Effector memory CD8-positive, alpha-beta T cell (primary cell): ENCODE measurements at regions not wholly inside any gene's neighbourhood (a gene's known extent, or its start where the extent isn't known, plus 50 kb on each side); places are given as distances from the start of the nearest gene placed in this dataset.

ENCODE experiments used
- ATAC-seq: fragments of 150-1000 bp; cut with Tn5 transposase; replicated peaks from 2 replicates; pipeline ENCODE4 v1.10.0; 2021; ENCODE audit warnings: mild to moderate bottlenecking, moderate library complexity
- DNase-seq, 3 experiments: peaks; one replicate each; pipeline ENCODE4 v3.0.0; 2021
- H3K27ac Mint-ChIP-seq, 2 donors: one replicate each; pipeline ENCODE4 v1.8.0; 2022; ENCODE audit warnings: mild to moderate bottlenecking in 2 of 2, mixed read lengths in 2 of 2, moderate library complexity in 2 of 2
- H3K27me3 Mint-ChIP-seq, 2 donors: one replicate each; pipeline ENCODE4 v1.8.0; 2022; ENCODE audit warnings: mixed read lengths in 2 of 2
- H3K36me3 Mint-ChIP-seq: one replicate; pipeline ENCODE4 v1.8.0; 2022; ENCODE audit warnings: mild to moderate bottlenecking, moderate library complexity, mixed read lengths; ENCODE audit not compliant: insufficient read depth
- H3K4me1 Mint-ChIP-seq, 2 donors: one replicate each; pipeline ENCODE4 v1.8.0; 2022; ENCODE audit warnings: low read depth in 2 of 2, mixed read lengths in 2 of 2
- H3K4me3 Mint-ChIP-seq, 2 donors: one replicate each; pipeline ENCODE4 v1.8.0; 2022; ENCODE audit warnings: mild to moderate bottlenecking in 2 of 2, mixed read lengths in 2 of 2, moderate library complexity in 2 of 2
- H3K9me3 Mint-ChIP-seq, 2 donors: one replicate each; pipeline ENCODE4 v1.8.0; 2022; ENCODE audit warnings: mixed read lengths in 2 of 2

GRCh38 chr13:33379608-33380007, 94.1 kb upstream of the STARD13 start:
- Mint-ChIP-seq H3K27me3 (peaks cover 6 to 19% of the 10 kb centered on the region in 2 donors), H3K4me1 (no peaks in the 10 kb centered on the region), H3K9me3 (no peaks in the 10 kb centered on the region), H3K27ac (no peak overlapping the region), H3K4me3 (no peak overlapping the region), H3K36me3 (no peaks in the 10 kb centered on the region)
- DNase-seq (no peak), ATAC-seq (no peak)

- Mint-ChIP-seq H3K36me3 (no peaks in the 10 kb centered on the region), H3K4me3 (no peak overlapping the region)
Measured at GRCh38 chr13:33380487-33381079, 95.0 kb upstream of the STARD13 start.

GRCh38 chr13:33381180-33381579, 95.6 kb upstream of the STARD13 start:
- ATAC-seq (no peak), DNase-seq (no peak)
- Mint-ChIP-seq H3K36me3 (no peaks in the 10 kb centered on the region), H3K27ac (no peak overlapping the region), H3K4me1 (no peaks in the 10 kb centered on the region), H3K4me3 (no peak overlapping the region), H3K27me3 (peaks cover 6 to 19% of the 10 kb centered on the region in 2 donors), H3K9me3 (no peaks in the 10 kb centered on the region)

More at GRCh38 chr13:33380487-33381079, 95.0 kb upstream of the STARD13 start:
- H3K27ac Mint-ChIP-seq: no peak overlapping the region
- no peaks in the 10 kb centered on the region for H3K9me3 Mint-ChIP-seq
- ATAC-seq (no peak), DNase-seq (no peak)
- no peaks in the 10 kb centered on the region for H3K4me1 Mint-ChIP-seq
- H3K27me3 Mint-ChIP-seq: peaks cover 6 to 19% of the 10 kb centered on the region in 2 donors

- Mint-ChIP-seq H3K27ac (no peak overlapping the region), H3K4me3 (no peak overlapping the region), H3K27me3 (peaks cover 6 to 19% of the 10 kb centered on the region in 2 donors), H3K4me1 (no peaks in the 10 kb centered on the region), H3K9me3 (no peaks in the 10 kb centered on the region), H3K36me3 (no peaks in the 10 kb centered on the region)
- ATAC-seq (no peak), DNase-seq (no peak)
Measured at GRCh38 chr13:33381906-33382305, 96.4 kb upstream of the STARD13 start.

- no peak overlapping the region for H3K27ac Mint-ChIP-seq
- H3K36me3 Mint-ChIP-seq: no peaks in the 10 kb centered on the region
- H3K9me3 Mint-ChIP-seq: no peaks in the 10 kb centered on the region
- H3K27me3 Mint-ChIP-seq: peaks cover 0 to 9% of the 10 kb centered on the region in 2 donors
- H3K4me1 Mint-ChIP-seq: no peaks in the 10 kb centered on the region
- ATAC-seq: no peak
- DNase-seq: no peak
- no peak overlapping the region for H3K4me3 Mint-ChIP-seq
Measured at GRCh38 chr13:33383724-33384577, 98.4 kb upstream of the STARD13 start.

GRCh38 chr13:33388286-33388998, 102.9 kb upstream of the STARD13 start:
- H3K4me3 Mint-ChIP-seq: no peak overlapping the region
- no peaks in the 10 kb centered on the region for H3K9me3 Mint-ChIP-seq
- H3K27ac Mint-ChIP-seq: no peak overlapping the region
- no peaks in the 10 kb centered on the region for H3K36me3 Mint-ChIP-seq
- DNase-seq (no peak), ATAC-seq (no peak)
- no peaks in the 10 kb centered on the region for H3K4me1 Mint-ChIP-seq
- H3K27me3 Mint-ChIP-seq: peaks cover 0 to 10% of the 10 kb centered on the region in 2 donors

- Mint-ChIP-seq H3K36me3 (no peaks in the 10 kb centered on the region), H3K27ac (no peak overlapping the region), H3K9me3 (no peaks in the 10 kb centered on the region), H3K27me3 (peaks cover 7 to 18% of the 10 kb centered on the region in 2 donors), H3K4me3 (no peak overlapping the region), H3K4me1 (no peaks in the 10 kb centered on the region)
- ATAC-seq (no peak), DNase-seq (no peak)
Measured at GRCh38 chr13:33392794-33393405, 107.3 kb upstream of the STARD13 start.

- ATAC-seq (no peak), DNase-seq (no peak)
- no peak overlapping the region for H3K4me3 Mint-ChIP-seq
- no peaks in the 10 kb centered on the region for H3K4me1 Mint-ChIP-seq
- H3K27ac Mint-ChIP-seq: no peak overlapping the region
- no peaks in the 10 kb centered on the region for H3K36me3 Mint-ChIP-seq
- no peaks in the 10 kb centered on the region for H3K9me3 Mint-ChIP-seq
- H3K27me3 Mint-ChIP-seq: peaks cover 7 to 18% of the 10 kb centered on the region in 2 donors
Measured at GRCh38 chr13:33394294-33394932, 108.9 kb upstream of the STARD13 start.

- Mint-ChIP-seq H3K9me3 (no peaks in the 10 kb centered on the region), H3K27ac (no peak overlapping the region), H3K4me1 (no peaks in the 10 kb centered on the region), H3K4me3 (no peak overlapping the region), H3K36me3 (no peaks in the 10 kb centered on the region), H3K27me3 (peaks cover 0 to 8% of the 10 kb centered on the region in 2 donors)
- DNase-seq: no peak
- ATAC-seq: no peak
Measured at GRCh38 chr13:33401238-33401637, 115.7 kb upstream of the STARD13 start.

- H3K27ac Mint-ChIP-seq: no peak overlapping the region
- no peak for DNase-seq
- H3K36me3 Mint-ChIP-seq: no peaks in the 10 kb centered on the region
- no peak overlapping the region for H3K4me3 Mint-ChIP-seq
- H3K27me3 Mint-ChIP-seq: peaks cover 0 to 8% of the 10 kb centered on the region in 2 donors
- ATAC-seq: no peak
- H3K4me1 Mint-ChIP-seq: no peaks in the 10 kb centered on the region
- H3K9me3 Mint-ChIP-seq: no peaks in the 10 kb centered on the region
Measured at GRCh38 chr13:33402975-33403374, 117.4 kb upstream of the STARD13 start.

- H3K9me3 Mint-ChIP-seq: no peaks in the 10 kb centered on the region
- DNase-seq: no peak
- H3K4me1 Mint-ChIP-seq: no peaks in the 10 kb centered on the region
- no peak overlapping the region for H3K4me3 Mint-ChIP-seq
- H3K27me3 Mint-ChIP-seq: peaks cover 0 to 15% of the 10 kb centered on the region in 2 donors
- H3K36me3 Mint-ChIP-seq: no peaks in the 10 kb centered on the region
- no peak for ATAC-seq
- no peak overlapping the region for H3K27ac Mint-ChIP-seq
Measured at GRCh38 chr13:33403807-33404362, 118.3 kb upstream of the STARD13 start.

GRCh38 chr13:33405371-33405770, 119.8 kb upstream of the STARD13 start:
- Mint-ChIP-seq H3K27ac (no peak overlapping the region), H3K4me1 (no peaks in the 10 kb centered on the region), H3K9me3 (no peaks in the 10 kb centered on the region), H3K4me3 (no peak overlapping the region), H3K27me3 (peaks cover 6 to 17% of the 10 kb centered on the region in 2 donors), H3K36me3 (no peaks in the 10 kb centered on the region)
- DNase-seq: no peak
- ATAC-seq: no peak
